ENCODE measurements at regions not wholly inside any gene's neighbourhood (a gene's known extent, or its start where the extent isn't known, plus 50 kb on each side); places are given as distances from the start of the nearest gene placed in this dataset.

GRCh38 chr2:84314250-84314649 lies 144.8 kb downstream of the SUCLG1 start:
- TF ChIP-seq, protein P1, sequence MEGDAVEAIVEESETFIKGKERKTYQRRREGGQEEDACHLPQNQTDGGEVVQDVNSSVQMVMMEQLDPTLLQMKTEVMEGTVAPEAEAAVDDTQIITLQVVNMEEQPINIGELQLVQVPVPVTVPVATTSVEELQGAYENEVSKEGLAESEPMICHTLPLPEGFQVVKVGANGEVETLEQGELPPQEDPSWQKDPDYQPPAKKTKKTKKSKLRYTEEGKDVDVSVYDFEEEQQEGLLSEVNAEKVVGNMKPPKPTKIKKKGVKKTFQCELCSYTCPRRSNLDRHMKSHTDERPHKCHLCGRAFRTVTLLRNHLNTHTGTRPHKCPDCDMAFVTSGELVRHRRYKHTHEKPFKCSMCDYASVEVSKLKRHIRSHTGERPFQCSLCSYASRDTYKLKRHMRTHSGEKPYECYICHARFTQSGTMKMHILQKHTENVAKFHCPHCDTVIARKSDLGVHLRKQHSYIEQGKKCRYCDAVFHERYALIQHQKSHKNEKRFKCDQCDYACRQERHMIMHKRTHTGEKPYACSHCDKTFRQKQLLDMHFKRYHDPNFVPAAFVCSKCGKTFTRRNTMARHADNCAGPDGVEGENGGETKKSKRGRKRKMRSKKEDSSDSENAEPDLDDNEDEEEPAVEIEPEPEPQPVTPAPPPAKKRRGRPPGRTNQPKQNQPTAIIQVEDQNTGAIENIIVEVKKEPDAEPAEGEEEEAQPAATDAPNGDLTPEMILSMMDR (IDR thresholded peaks at IDR 0.05), result no peak
- TF ChIP-seq, protein P2, sequence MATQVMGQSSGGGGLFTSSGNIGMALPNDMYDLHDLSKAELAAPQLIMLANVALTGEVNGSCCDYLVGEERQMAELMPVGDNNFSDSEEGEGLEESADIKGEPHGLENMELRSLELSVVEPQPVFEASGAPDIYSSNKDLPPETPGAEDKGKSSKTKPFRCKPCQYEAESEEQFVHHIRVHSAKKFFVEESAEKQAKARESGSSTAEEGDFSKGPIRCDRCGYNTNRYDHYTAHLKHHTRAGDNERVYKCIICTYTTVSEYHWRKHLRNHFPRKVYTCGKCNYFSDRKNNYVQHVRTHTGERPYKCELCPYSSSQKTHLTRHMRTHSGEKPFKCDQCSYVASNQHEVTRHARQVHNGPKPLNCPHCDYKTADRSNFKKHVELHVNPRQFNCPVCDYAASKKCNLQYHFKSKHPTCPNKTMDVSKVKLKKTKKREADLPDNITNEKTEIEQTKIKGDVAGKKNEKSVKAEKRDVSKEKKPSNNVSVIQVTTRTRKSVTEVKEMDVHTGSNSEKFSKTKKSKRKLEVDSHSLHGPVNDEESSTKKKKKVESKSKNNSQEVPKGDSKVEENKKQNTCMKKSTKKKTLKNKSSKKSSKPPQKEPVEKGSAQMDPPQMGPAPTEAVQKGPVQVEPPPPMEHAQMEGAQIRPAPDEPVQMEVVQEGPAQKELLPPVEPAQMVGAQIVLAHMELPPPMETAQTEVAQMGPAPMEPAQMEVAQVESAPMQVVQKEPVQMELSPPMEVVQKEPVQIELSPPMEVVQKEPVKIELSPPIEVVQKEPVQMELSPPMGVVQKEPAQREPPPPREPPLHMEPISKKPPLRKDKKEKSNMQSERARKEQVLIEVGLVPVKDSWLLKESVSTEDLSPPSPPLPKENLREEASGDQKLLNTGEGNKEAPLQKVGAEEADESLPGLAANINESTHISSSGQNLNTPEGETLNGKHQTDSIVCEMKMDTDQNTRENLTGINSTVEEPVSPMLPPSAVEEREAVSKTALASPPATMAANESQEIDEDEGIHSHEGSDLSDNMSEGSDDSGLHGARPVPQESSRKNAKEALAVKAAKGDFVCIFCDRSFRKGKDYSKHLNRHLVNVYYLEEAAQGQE (IDR thresholded peaks at IDR 0.05; ENCODE audit: insufficient read depth in 1 of 2, low read depth in 2 of 2, low read length in 1 of 2), result no peak
- TF ChIP-seq TCF7L2 (IDR thresholded peaks at IDR 0.05; ENCODE audit: low read depth, low read length) (no peak), POLR2AphosphoS5 (IDR thresholded peaks at IDR 0.05; ENCODE audit: low read depth, low read length) (no peak)

All from Panc1 (cell line).